DOHH2 (cell line): ENCODE measurements at regions not wholly inside any gene's neighbourhood (a gene's known extent, or its start where the extent isn't known, plus 50 kb on each side); places are given as distances from the start of the nearest gene placed in this dataset.

Source experiments
- H3F3A ChIP-seq: fragments of 200-600 bp; sonication (generic), shearing (Covaris generic); 2 replicates; pipeline ENCODE4 v1.6.0; 2016; ENCODE audit warnings: antibody characterized with exemption, mild to moderate bottlenecking; ENCODE audit not compliant: control insufficient read depth, insufficient read depth
- H3K27ac ChIP-seq: fragments of 200-600 bp; sonication (generic); 2 replicates; pipeline ENCODE4 v1.5.1; 2014; ENCODE audit warnings: low read depth, mild to moderate bottlenecking, low read length, moderate library complexity
- H3K27me3 ChIP-seq: fragments of 200-600 bp; sonication (generic); 2 replicates; pipeline ENCODE4 v1.6.1; 2014; ENCODE audit warnings: mild to moderate bottlenecking, low read length, mixed read lengths; ENCODE audit not compliant: control insufficient read depth
- H3K36me3 ChIP-seq: fragments of 200-600 bp; sonication (generic); 2 replicates; pipeline ENCODE4 v1.6.1; 2014; ENCODE audit warnings: mild to moderate bottlenecking, low read length, moderate library complexity, mixed read lengths; ENCODE audit not compliant: control insufficient read depth
- H3K4me1 ChIP-seq: fragments of 200-600 bp; sonication (generic); 2 replicates; pipeline ENCODE4 v1.6.1; 2014; ENCODE audit warnings: mild to moderate bottlenecking, low read length, mixed read lengths; ENCODE audit not compliant: control insufficient read depth
- H3K4me2 ChIP-seq: fragments of 200-600 bp; sonication (generic); 2 replicates; pipeline ENCODE4 v1.6.0; 2014; ENCODE audit warnings: mild to moderate bottlenecking, low read length, moderate library complexity
- H3K4me3 ChIP-seq: fragments of 200-600 bp; sonication (generic); 2 replicates; pipeline ENCODE4 v1.5.1; 2014; ENCODE audit warnings: mild to moderate bottlenecking, low read length, mixed read lengths
- H3K79me2 ChIP-seq: fragments of 200-600 bp; sonication (generic); 2 replicates; pipeline ENCODE4 v1.6.1; 2014; ENCODE audit warnings: mild to moderate bottlenecking, low read length, mixed read lengths; ENCODE audit not compliant: control insufficient read depth
- H3K9me2 ChIP-seq: fragments of 200-600 bp; sonication (generic); replicated peaks from 2 replicates; pipeline ENCODE4 v1.6.1; 2014; ENCODE audit warnings: mild to moderate bottlenecking, low read length, mixed read lengths; ENCODE audit not compliant: control insufficient read depth
- H3K9me3 ChIP-seq: fragments of 200-600 bp; sonication (generic); 2 replicates; pipeline ENCODE4 v1.6.1; 2014; ENCODE audit warnings: antibody characterized with exemption, low read length, mixed read lengths; ENCODE audit not compliant: control insufficient read depth, insufficient read depth
- H4K20me1 ChIP-seq: fragments of 200-600 bp; sonication (generic); 2 replicates; pipeline ENCODE4 v1.6.0; 2014; ENCODE audit warnings: low read depth, mild to moderate bottlenecking, antibody characterized with exemption, low read length, moderate library complexity; ENCODE audit not compliant: control insufficient read depth, insufficient read depth
- EZH2phosphoT487 ChIP-seq: fragments of 200-600 bp; sonication (generic); IDR thresholded peaks from 2 replicates; pipeline ENCODE4 v1.6.1; 2017; ENCODE audit warnings: borderline replicate concordance, mild to moderate bottlenecking, antibody characterized with exemption, low read length, moderate library complexity, mixed read lengths
- TF ChIP-seq, protein P1 (sequence below): fragments of 200-600 bp; sonication (generic); IDR thresholded peaks from one replicate; pipeline ENCODE4 v1.5.1; 2014; ENCODE audit warnings: antibody characterized with exemption, mild to moderate bottlenecking, low read depth, low read length; ENCODE audit not compliant: poor library complexity, severe bottlenecking

DNA sequence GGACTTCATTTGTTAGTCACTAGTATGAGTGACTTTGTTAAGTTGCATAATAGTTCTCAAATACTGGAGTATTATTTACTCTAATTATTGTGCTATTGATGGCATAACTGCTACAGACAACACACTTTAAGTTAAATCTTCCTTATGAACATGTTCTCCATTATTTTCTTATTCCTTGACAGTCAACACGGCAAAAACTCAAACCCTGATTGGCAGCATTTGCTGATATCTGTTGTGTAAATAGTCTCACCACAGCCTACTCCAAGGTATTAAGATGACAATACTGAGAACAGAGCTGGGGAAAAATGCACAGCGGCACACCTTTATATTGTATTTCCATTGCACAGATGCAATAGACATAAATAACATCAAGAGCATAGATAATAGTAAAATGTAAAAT is 568.0 kb upstream of the AADAT start:
- Histone ChIP-seq H3K4me1 (no peaks in the 10 kb centered on the region), H3K27me3 (no peaks in the 10 kb centered on the region), H3K9me2 (no peaks in the 10 kb centered on the region), H3K27ac (no peak overlapping the region), H3K9me3 (no peaks in the 10 kb centered on the region), H3K4me2 (no peak overlapping the region), H4K20me1 (no peaks in the 10 kb centered on the region), H3K79me2 (no peaks in the 10 kb centered on the region), H3K4me3 (no peak overlapping the region), H3K36me3 (no peaks in the 10 kb centered on the region), H3F3A (no peaks in the 10 kb centered on the region)
- TF ChIP-seq, protein P1, sequence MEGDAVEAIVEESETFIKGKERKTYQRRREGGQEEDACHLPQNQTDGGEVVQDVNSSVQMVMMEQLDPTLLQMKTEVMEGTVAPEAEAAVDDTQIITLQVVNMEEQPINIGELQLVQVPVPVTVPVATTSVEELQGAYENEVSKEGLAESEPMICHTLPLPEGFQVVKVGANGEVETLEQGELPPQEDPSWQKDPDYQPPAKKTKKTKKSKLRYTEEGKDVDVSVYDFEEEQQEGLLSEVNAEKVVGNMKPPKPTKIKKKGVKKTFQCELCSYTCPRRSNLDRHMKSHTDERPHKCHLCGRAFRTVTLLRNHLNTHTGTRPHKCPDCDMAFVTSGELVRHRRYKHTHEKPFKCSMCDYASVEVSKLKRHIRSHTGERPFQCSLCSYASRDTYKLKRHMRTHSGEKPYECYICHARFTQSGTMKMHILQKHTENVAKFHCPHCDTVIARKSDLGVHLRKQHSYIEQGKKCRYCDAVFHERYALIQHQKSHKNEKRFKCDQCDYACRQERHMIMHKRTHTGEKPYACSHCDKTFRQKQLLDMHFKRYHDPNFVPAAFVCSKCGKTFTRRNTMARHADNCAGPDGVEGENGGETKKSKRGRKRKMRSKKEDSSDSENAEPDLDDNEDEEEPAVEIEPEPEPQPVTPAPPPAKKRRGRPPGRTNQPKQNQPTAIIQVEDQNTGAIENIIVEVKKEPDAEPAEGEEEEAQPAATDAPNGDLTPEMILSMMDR, result no peak

DNA sequence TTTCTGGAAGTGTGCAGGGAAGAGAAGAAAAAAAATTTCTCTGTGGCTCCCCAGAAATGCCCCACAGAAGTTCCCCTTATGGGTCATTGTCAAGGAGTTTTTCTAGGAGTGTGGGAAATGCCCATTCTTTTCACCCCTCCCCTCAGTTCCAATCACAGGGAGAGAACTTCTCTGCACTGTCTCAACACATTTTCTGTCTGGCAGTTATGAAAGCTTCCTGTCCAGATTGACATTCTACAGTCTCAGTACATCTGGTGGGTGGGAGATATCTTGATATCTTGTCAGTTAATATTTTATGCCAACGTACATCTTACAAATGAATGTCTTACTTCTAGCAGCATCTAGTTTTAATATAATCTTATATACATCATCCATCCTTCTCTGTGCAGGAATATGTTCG is 566.8 kb upstream of the AADAT start:
- Histone ChIP-seq H3K9me2 (no peaks in the 10 kb centered on the region), H3K27me3 (no peaks in the 10 kb centered on the region), H3K27ac (no peak overlapping the region), H3K9me3 (no peaks in the 10 kb centered on the region), H3K4me1 (no peaks in the 10 kb centered on the region), H3K4me3 (no peak overlapping the region), H3K4me2 (no peak overlapping the region), H3K79me2 (no peaks in the 10 kb centered on the region), H3F3A (no peaks in the 10 kb centered on the region), H4K20me1 (no peaks in the 10 kb centered on the region), H3K36me3 (no peaks in the 10 kb centered on the region)
- TF ChIP-seq, protein P1, result no peak
- no peak for TF ChIP-seq EZH2phosphoT487

DNA sequence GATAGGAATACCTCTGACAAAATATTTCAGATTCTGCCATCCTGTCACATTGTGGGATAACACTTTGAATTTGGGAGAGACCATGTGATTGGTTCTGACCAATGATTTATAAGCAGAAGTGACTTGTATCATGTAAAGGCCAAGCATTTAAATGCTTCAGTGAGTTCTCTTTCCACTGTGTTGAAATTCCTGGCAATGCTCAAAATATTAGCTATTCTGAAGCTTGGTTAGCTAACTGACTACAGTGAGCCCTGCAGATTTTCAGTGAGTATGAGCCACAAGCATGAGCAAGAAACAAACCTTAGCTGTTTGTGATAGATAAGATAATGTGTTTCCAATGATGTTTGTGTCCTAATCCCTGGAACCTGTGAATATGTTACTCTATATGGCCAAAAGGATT is 562.8 kb upstream of the AADAT start:
- H3K27me3 ChIP-seq, result no peaks in the 10 kb centered on the region
- H3K4me1 ChIP-seq, result no peaks in the 10 kb centered on the region
- no peak overlapping the region for H3K27ac ChIP-seq
- H3K9me2 ChIP-seq, result no peaks in the 10 kb centered on the region
- no peaks in the 10 kb centered on the region for H3K36me3 ChIP-seq
- H3K9me3 ChIP-seq, result no peaks in the 10 kb centered on the region
- TF ChIP-seq, protein P1, result no peak
- TF ChIP-seq EZH2phosphoT487, result no peak
- no peak overlapping the region for H3K4me3 ChIP-seq
- no peaks in the 10 kb centered on the region for H4K20me1 ChIP-seq
- H3K79me2 ChIP-seq, result no peaks in the 10 kb centered on the region
- H3K4me2 ChIP-seq, result no peak overlapping the region
- H3F3A ChIP-seq, result no peaks in the 10 kb centered on the region

DNA sequence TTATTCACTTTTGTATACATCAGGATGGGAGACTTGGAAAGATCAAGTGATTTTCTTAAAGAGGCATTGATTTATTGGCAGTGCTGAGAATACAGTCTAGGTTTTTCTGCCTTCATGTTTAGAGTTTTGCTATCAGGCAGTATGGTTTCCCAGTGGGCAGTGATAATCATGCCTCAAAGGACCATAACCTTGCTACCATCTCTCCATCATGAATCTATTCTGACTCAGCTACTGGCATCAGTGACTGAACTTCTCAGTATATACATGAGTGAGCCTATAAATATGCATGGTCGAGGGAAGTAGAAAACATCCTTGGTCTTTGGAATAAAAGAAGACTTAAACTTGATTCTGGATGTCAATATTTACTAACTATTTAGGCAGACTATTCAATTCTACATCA is 562.0 kb upstream of the AADAT start:
- Histone ChIP-seq H4K20me1 (no peaks in the 10 kb centered on the region), H3K4me1 (no peaks in the 10 kb centered on the region), H3K9me2 (no peaks in the 10 kb centered on the region), H3K36me3 (no peaks in the 10 kb centered on the region), H3K4me3 (no peak overlapping the region), H3F3A (no peaks in the 10 kb centered on the region), H3K27me3 (no peaks in the 10 kb centered on the region), H3K27ac (no peak overlapping the region), H3K79me2 (no peaks in the 10 kb centered on the region), H3K9me3 (no peaks in the 10 kb centered on the region), H3K4me2 (no peak overlapping the region)
- TF ChIP-seq, protein P1, result no peak
- TF ChIP-seq EZH2phosphoT487, result no peak
